ENCODE measurements at regions not wholly inside any gene's neighbourhood (a gene's known extent, or its start where the extent isn't known, plus 50 kb on each side); places are given as distances from the start of the nearest gene placed in this dataset.

GRCh38 chr1:215439549-215439948 lies 127.6 kb upstream of the KCTD3 start:
- Histone ChIP-seq H2BK5ac (ENCODE audit: low read depth, low read length, poor library complexity, severe bottlenecking) (no peak overlapping the region), H2AK5ac (ENCODE audit: low read depth, low read length) (no peak overlapping the region), H4K91ac (ENCODE audit: insufficient read depth, low read depth, low read length) (no peak overlapping the region), H3K4me1 (ENCODE audit: control insufficient read depth, insufficient read depth, low read length) (no peaks in the 10 kb centered on the region), H3K9ac (ENCODE audit: low read depth, low read length) (no peak overlapping the region), H2BK20ac (ENCODE audit: low read depth, low read length) (no peak overlapping the region), H3K36me3 (ENCODE audit: control insufficient read depth, insufficient read depth, low read length) (no peaks in the 10 kb centered on the region), H3K27ac (ENCODE audit: insufficient read depth, low read length) (no peak overlapping the region), H4K20me1 (ENCODE audit: insufficient read depth, low read length) (no peaks in the 10 kb centered on the region), H3K27me3 (ENCODE audit: control insufficient read depth, insufficient read depth, low read length) (no peaks in the 10 kb centered on the region), H3K4me2 (ENCODE audit: low read depth, low read length) (no peak overlapping the region), H3K56ac (ENCODE audit: extremely low read depth, insufficient read depth, low read length) (no peak overlapping the region), H3K4me3 (ENCODE audit: insufficient read depth, low read depth, low read length) (no peak overlapping the region), H3K18ac (ENCODE audit: low read depth, low read length) (no peak overlapping the region), H3K79me1 (ENCODE audit: low read depth in 1 of 2, low read length in 2 of 2) (no peaks in the 10 kb centered on the region), H4K8ac (ENCODE audit: low read depth in 2 of 2, low read length in 2 of 2) (no peak overlapping the region), H3K9me1 (ENCODE audit: insufficient read depth, low read length) (no peaks in the 10 kb centered on the region), H3K4ac (ENCODE audit: low read depth, low read length) (no peak overlapping the region), H3K14ac (replicated peaks; ENCODE audit: low read depth, low read length) (no peak overlapping the region), H2BK15ac (ENCODE audit: low read depth, low read length) (no peak overlapping the region), H2BK120ac (ENCODE audit: low read depth, low read length) (no peak overlapping the region), H2AK9ac (replicated peaks; ENCODE audit: low read depth, low read length, poor library complexity) (no peak overlapping the region), H3K23ac (ENCODE audit: low read depth, low read length) (no peak overlapping the region), H2AFZ (replicated peaks; ENCODE audit: low read length, poor library complexity) (no peak overlapping the region), H4K5ac (ENCODE audit: low read depth, low read length) (no peak overlapping the region), H3K9me3 (ENCODE audit: control insufficient read depth, insufficient read depth, low read length) (no peaks in the 10 kb centered on the region; the same call in none of the 2 replicates)
- in situ Hi-C loops (cut with MboI; ENCODE audit: low sequenced_read_pairs) (no loop called here), dilution Hi-C loops (cut with HindIII; ENCODE audit: low sequenced_read_pairs, unreplicated experiment) (no loop called here), intact Hi-C loops (cut with micrococcal nuclease) (no loop called here)
- no peak for DNase-seq
- ATAC-seq (ENCODE audit: low read depth) = no peak
- BruUV-seq (replicated peaks) = no TSS peak
- ChIA-PET CTCF (no interaction called here), POLR2A (ENCODE audit: unreplicated experiment) (no interaction called here)
- TF ChIP-seq MXI1 (IDR thresholded peaks at IDR 0.05; ENCODE audit: borderline replicate concordance, low read depth, low read length) = no peak
- TF ChIP-seq ELK1 (IDR thresholded peaks at IDR 0.05; ENCODE audit: borderline replicate concordance, low read depth, low read length) = no peak
- TF ChIP-seq CTCF (conservative IDR thresholded peaks at IDR 0.05; ENCODE audit: low read depth, low read length) = no peak
- no peak for TF ChIP-seq SMC3 (IDR thresholded peaks at IDR 0.05; ENCODE audit: low read depth, low read length)
- TF ChIP-seq POLR2A (IDR thresholded peaks at IDR 0.05; ENCODE audit: low read depth, low read length) = no peak
- no peak for TF ChIP-seq USF2 (IDR thresholded peaks at IDR 0.05; ENCODE audit: low read depth, low read length)
- no peak for TF ChIP-seq MAZ (IDR thresholded peaks at IDR 0.05; ENCODE audit: borderline replicate concordance, low read depth, low read length)
- no peak for TF ChIP-seq RFX5 (IDR thresholded peaks at IDR 0.05; ENCODE audit: low read depth, low read length)
- TF ChIP-seq BHLHE40 (IDR thresholded peaks at IDR 0.05; ENCODE audit: low read depth, low read length) = no peak
- no peak for TF ChIP-seq MAFK (IDR thresholded peaks at IDR 0.05; ENCODE audit: low read depth, low read length)
- TF ChIP-seq RAD21 (IDR thresholded peaks at IDR 0.05; ENCODE audit: low read length) = no peak
- no peak for TF ChIP-seq CEBPB (IDR thresholded peaks at IDR 0.05; ENCODE audit: low read depth, low read length)
- no peak for TF ChIP-seq NFE2L2 (IDR thresholded peaks at IDR 0.05; ENCODE audit: low read depth, low read length)

Measured in IMR-90 (cell line).